IMR-90 (cell line): ENCODE measurements at regions not wholly inside any gene's neighbourhood (a gene's known extent, or its start where the extent isn't known, plus 50 kb on each side); places are given as distances from the start of the nearest gene placed in this dataset.

Experiments
- ATAC-seq: fragments of 200-7000 bp; cut with Tn5 transposase; 2 replicates; pipeline ENCODE4 v1.9.1; 2020; ENCODE audit warnings: low read depth, mild to moderate bottlenecking, moderate library complexity
- BruUV-seq: library from RNA; stranded (reverse); fragments of 400-500 nt; replicated peaks from 2 replicates; lab custom pipeline; 2021; lab: Mats Ljungman, UMichigan
- CTCF ChIA-PET: fragments of 300-600 bp; formaldehyde crosslinking; extraction: SDS; loops from one replicate; lab custom pipeline; 2021; ENCODE audit warnings: antibody characterized with exemption; lab: Yijun Ruan, JAX
- POLR2A ChIA-PET: fragments of 300-600 bp; sonication (Branson Sonifier 250); formaldehyde crosslinking; loops from one replicate; lab custom pipeline; 2022; ENCODE audit warnings: antibody characterized with exemption; ENCODE audit not compliant: unreplicated experiment; lab: Charles Lee
- DNase-seq: peaks from one replicate; pipeline ENCODE4 v3.0.0; 2013
- H2AFZ ChIP-seq: replicated peaks from 2 replicates; pipeline ENCODE3; 2013; ENCODE audit warnings: low read length, mild to moderate bottlenecking; ENCODE audit not compliant: poor library complexity
- H2AK5ac ChIP-seq: 2 replicates; pipeline ENCODE4 v1.6.1; 2013; ENCODE audit warnings: low read depth, low read length, inconsistent platforms
- H2AK9ac ChIP-seq: replicated peaks from 2 replicates; pipeline ENCODE3; 2013; ENCODE audit warnings: mild to moderate bottlenecking, low read depth, low read length, moderate library complexity; ENCODE audit not compliant: poor library complexity
- H2BK120ac ChIP-seq: 2 replicates; pipeline ENCODE4 v1.6.1; 2013; ENCODE audit warnings: low read depth, low read length, inconsistent platforms
- H2BK15ac ChIP-seq: 3 replicates; pipeline ENCODE4 v1.6.1; 2013; ENCODE audit warnings: low read depth, low read length, inconsistent platforms
- H2BK20ac ChIP-seq: 2 replicates; pipeline ENCODE4 v1.6.1; 2013; ENCODE audit warnings: low read depth, mild to moderate bottlenecking, inconsistent platforms, low read length, moderate library complexity
- H2BK5ac ChIP-seq: 2 replicates; pipeline ENCODE4 v1.6.1; 2013; ENCODE audit warnings: mild to moderate bottlenecking, low read depth, low read length, inconsistent platforms; ENCODE audit not compliant: poor library complexity, severe bottlenecking
- H3K14ac ChIP-seq: replicated peaks from 2 replicates; pipeline ENCODE4 v1.6.1; 2013; ENCODE audit warnings: low read depth, low read length, inconsistent platforms
- H3K18ac ChIP-seq: 2 replicates; pipeline ENCODE4 v1.6.1; 2013; ENCODE audit warnings: low read depth, low read length, control low read depth
- H3K23ac ChIP-seq: 2 replicates; pipeline ENCODE4 v1.6.1; 2013; ENCODE audit warnings: low read depth, low read length, inconsistent platforms
- H3K27ac ChIP-seq: 2 replicates; pipeline ENCODE4 v1.5.1; 2013; ENCODE audit warnings: mild to moderate bottlenecking, control low read depth, low read length; ENCODE audit not compliant: insufficient read depth
- H3K27me3 ChIP-seq: 2 replicates; pipeline ENCODE4 v1.6.1; 2013; ENCODE audit warnings: low read length; ENCODE audit not compliant: control insufficient read depth, insufficient read depth
- H3K36me3 ChIP-seq: 2 replicates; pipeline ENCODE4 v1.6.1; 2013; ENCODE audit warnings: low read length, mixed read lengths; ENCODE audit not compliant: control insufficient read depth, insufficient read depth
- H3K4ac ChIP-seq: 2 replicates; pipeline ENCODE4 v1.6.1; 2013; ENCODE audit warnings: low read depth, low read length, inconsistent platforms
- H3K4me1 ChIP-seq: 2 replicates; pipeline ENCODE4 v1.6.1; 2013; ENCODE audit warnings: low read length, mixed read lengths; ENCODE audit not compliant: control insufficient read depth, insufficient read depth
- H3K4me2 ChIP-seq: 2 replicates; pipeline ENCODE4 v1.6.1; 2013; ENCODE audit warnings: low read depth, mild to moderate bottlenecking, control low read depth, low read length, moderate library complexity
- H3K4me3 ChIP-seq: 2 replicates; pipeline ENCODE4 v1.5.1; 2013; ENCODE audit warnings: low read depth, mild to moderate bottlenecking, control low read depth, low read length, moderate library complexity; ENCODE audit not compliant: insufficient read depth
- H3K56ac ChIP-seq: 2 replicates; pipeline ENCODE4 v1.6.1; 2013; ENCODE audit warnings: low read length, inconsistent platforms; ENCODE audit not compliant: insufficient read depth; ENCODE audit errors: extremely low read depth
- H3K79me1 ChIP-seq, 2 experiments: 2 replicates each; pipeline ENCODE4 v1.6.1; 2013; ENCODE audit warnings: low read length in 2 of 2, inconsistent platforms in 1 of 2, low read depth in 1 of 2
- H3K9ac ChIP-seq: 2 replicates; pipeline ENCODE4 v1.6.1; 2013; ENCODE audit warnings: low read depth, low read length, control low read depth
- H3K9me1 ChIP-seq: 2 replicates; pipeline ENCODE4 v1.6.1; 2013; ENCODE audit warnings: low read length, inconsistent platforms; ENCODE audit not compliant: insufficient read depth
- H3K9me3 ChIP-seq: 2 replicates; pipeline ENCODE4 v1.6.1; 2013; ENCODE audit warnings: low read length; ENCODE audit not compliant: control insufficient read depth, insufficient read depth
- H4K20me1 ChIP-seq: 2 replicates; pipeline ENCODE4 v1.6.1; 2013; ENCODE audit warnings: low read length, inconsistent platforms; ENCODE audit not compliant: insufficient read depth
- H4K5ac ChIP-seq: 2 replicates; pipeline ENCODE4 v1.6.1; 2013; ENCODE audit warnings: mild to moderate bottlenecking, low read depth, low read length, control low read depth
- H4K8ac ChIP-seq, 2 experiments: 2 replicates each; pipeline ENCODE4 v1.6.1; 2013; ENCODE audit warnings: low read depth in 2 of 2, low read length in 2 of 2, control low read depth in 1 of 2, inconsistent platforms in 1 of 2
- H4K91ac ChIP-seq: 2 replicates; pipeline ENCODE4 v1.6.1; 2013; ENCODE audit warnings: low read depth, low read length, inconsistent platforms; ENCODE audit not compliant: insufficient read depth
- MAFK ChIP-seq: IDR thresholded peaks from 2 replicates; pipeline ENCODE4 v1.6.1; 2012; ENCODE audit warnings: low read depth, low read length, improper control_type of control experiment
- MAZ ChIP-seq: IDR thresholded peaks from 2 replicates; pipeline ENCODE4 v1.6.1; 2012; ENCODE audit warnings: low read depth, mild to moderate bottlenecking, low read length, improper control_type of control experiment, moderate library complexity, borderline replicate concordance
- MXI1 ChIP-seq: IDR thresholded peaks from 2 replicates; pipeline ENCODE4 v1.6.1; 2012; ENCODE audit warnings: low read depth, mild to moderate bottlenecking, low read length, moderate library complexity, borderline replicate concordance
- NFE2L2 ChIP-seq: fragments of 150-350 bp; IDR thresholded peaks from 2 replicates; pipeline ENCODE4 v1.6.1; 2016; ENCODE audit warnings: low read depth, mild to moderate bottlenecking, low read length
- POLR2A ChIP-seq: IDR thresholded peaks from 2 replicates; pipeline ENCODE4 v1.6.1; 2012; ENCODE audit warnings: mild to moderate bottlenecking, low read depth, low read length
- RAD21 ChIP-seq: IDR thresholded peaks from 2 replicates; pipeline ENCODE4 v1.6.1; 2012; ENCODE audit warnings: low read length, improper control_type of control experiment
- WGBS, 2 experiments: methylation state at CpG; one replicate each; pipeline versions ENCODE4 v1.1.5 to v1.1.7; 2013; ENCODE audit warnings: missing lambda C conversion rate in 2 of 2; ENCODE audit not compliant: insufficient read length in 1 of 2; ENCODE audit errors: extremely low coverage in 2 of 2; 5-methylcytosine and 5-hydroxymethylcytosine counted together
- dilution Hi-C: fragments of 300-500 bp; cut with HindIII; formaldehyde crosslinking; loops from one replicate; pipeline ENCODE4 v1.14.3; 2018; ENCODE audit warnings: low sequenced_read_pairs; ENCODE audit not compliant: unreplicated experiment
- in situ Hi-C: fragments of 300-500 bp; cut with MboI; formaldehyde crosslinking; loops from 3 replicates; pipeline ENCODE4 v1.14.3; 2019; ENCODE audit warnings: low sequenced_read_pairs, inconsistent platforms, mixed read lengths
- intact Hi-C: fragments of 100-400 bp; cut with micrococcal nuclease; formaldehyde crosslinking; loops from 2 replicates; pipeline ENCODE4 v1.10.0; 2022
- TF ChIP-seq, protein P1 (sequence below): fragments of 150-350 bp; IDR thresholded peaks from 2 replicates; pipeline ENCODE4 v1.6.1; 2016; ENCODE audit warnings: low read depth, mild to moderate bottlenecking, low read length, moderate library complexity, borderline replicate concordance

DNA sequence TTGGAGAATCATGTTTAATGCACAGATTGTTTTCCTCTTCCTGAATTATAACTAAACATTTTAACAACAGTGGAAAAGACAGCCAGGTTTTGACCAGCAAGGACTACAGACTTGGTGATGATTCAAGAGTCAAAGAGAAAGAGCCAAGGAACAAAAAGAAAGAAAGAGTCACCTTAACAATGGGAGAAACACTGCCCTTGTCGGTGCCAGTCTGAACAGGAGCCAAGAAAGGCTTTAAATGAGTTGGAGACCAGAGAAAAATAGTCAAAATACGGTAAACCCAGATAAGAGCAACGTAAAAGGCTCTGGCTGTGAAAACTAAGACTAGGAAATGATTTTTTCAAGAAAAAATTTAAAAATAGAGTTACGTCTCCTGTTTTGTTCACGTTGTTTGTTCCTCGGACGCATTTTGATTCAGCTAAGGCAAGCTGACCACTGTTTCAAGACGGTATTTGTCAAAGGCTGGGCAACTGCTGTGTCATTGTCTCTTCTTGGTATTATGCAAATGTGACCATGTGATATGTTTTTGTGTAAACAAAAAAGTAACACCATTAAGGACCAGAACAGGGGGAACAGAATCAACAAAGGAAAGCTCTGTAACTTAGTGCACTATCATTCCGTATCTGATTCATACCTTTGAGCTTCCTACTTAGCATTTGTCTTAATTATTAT lies 634.5 kb downstream of the LIG4 start:
- 79% methylated on average over 4 of the region's 9 CpGs; no CpG with 5 or more reads in 1 of the 2 experiments for WGBS, 2 experiments
- H3K79me1 ChIP-seq: peaks cover 11 to 42% of the 10 kb centered on the region in 2 experiments
- DNase-seq (no peak), ATAC-seq (no peak)
- H3K4me2 ChIP-seq: no peak overlapping the region
- in situ Hi-C loops: no loop called here
- no peak overlapping the region for H3K4me3 ChIP-seq
- H3K9me1 ChIP-seq: peaks cover 3% of the 10 kb centered on the region; the same call in 1 of the 2 replicates
- TF ChIP-seq MAZ (no peak), RAD21 (no peak), MXI1 (no peak), POLR2A (no peak), MAFK (no peak), NFE2L2 (no peak)
- TF ChIP-seq, protein P1, sequence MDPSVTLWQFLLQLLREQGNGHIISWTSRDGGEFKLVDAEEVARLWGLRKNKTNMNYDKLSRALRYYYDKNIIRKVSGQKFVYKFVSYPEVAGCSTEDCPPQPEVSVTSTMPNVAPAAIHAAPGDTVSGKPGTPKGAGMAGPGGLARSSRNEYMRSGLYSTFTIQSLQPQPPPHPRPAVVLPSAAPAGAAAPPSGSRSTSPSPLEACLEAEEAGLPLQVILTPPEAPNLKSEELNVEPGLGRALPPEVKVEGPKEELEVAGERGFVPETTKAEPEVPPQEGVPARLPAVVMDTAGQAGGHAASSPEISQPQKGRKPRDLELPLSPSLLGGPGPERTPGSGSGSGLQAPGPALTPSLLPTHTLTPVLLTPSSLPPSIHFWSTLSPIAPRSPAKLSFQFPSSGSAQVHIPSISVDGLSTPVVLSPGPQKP: no peak
- no peak overlapping the region for H2BK120ac ChIP-seq
- H4K8ac ChIP-seq: no peak overlapping the region
- ChIA-PET CTCF (no interaction called here), POLR2A (no interaction called here)
- no peak overlapping the region for H4K91ac ChIP-seq
- H3K4me1 ChIP-seq: peaks cover 1% of the 10 kb centered on the region; the same call in 1 of the 2 replicates
- H3K27ac ChIP-seq: no peak overlapping the region
- no peak overlapping the region for H4K5ac ChIP-seq
- H3K14ac ChIP-seq: no peak overlapping the region; the same call in 1 of the 2 replicates
- intact Hi-C loops: loop anchor here (10.0 kb wide), 2 partner anchors 64 to 284 kb away; a partner anchor contains a TSS
- no peaks in the 10 kb centered on the region for H3K9me3 ChIP-seq
- H3K23ac ChIP-seq: no peak overlapping the region
- H3K36me3 ChIP-seq: no peaks in the 10 kb centered on the region
- H2BK5ac ChIP-seq: no peak overlapping the region
- H2AK5ac ChIP-seq: no peak overlapping the region
- no peak overlapping the region for H3K4ac ChIP-seq
- no peak overlapping the region for H2AFZ ChIP-seq
- no peak overlapping the region for H3K18ac ChIP-seq
- H3K56ac ChIP-seq: no peak overlapping the region
- H2BK15ac ChIP-seq: no peak overlapping the region
- H2BK20ac ChIP-seq: no peak overlapping the region
- no TSS peak for BruUV-seq
- H3K9ac ChIP-seq: no peak overlapping the region
- peaks cover 1% of the 10 kb centered on the region; the same call in 1 of the 2 replicates for H4K20me1 ChIP-seq
- dilution Hi-C loops: no loop called here
- no peak overlapping the region for H2AK9ac ChIP-seq
- no peaks in the 10 kb centered on the region for H3K27me3 ChIP-seq
